Endodermal cell (in vitro differentiated cells): ENCODE measurements at regions not wholly inside any gene's neighbourhood (a gene's known extent, or its start where the extent isn't known, plus 50 kb on each side); places are given as distances from the start of the nearest gene placed in this dataset.

Experiments used
- DNase-seq: peaks from one replicate; pipeline ENCODE4 v3.0.0-alpha.2; 2017
- H3K27ac ChIP-seq: 2 replicates; pipeline ENCODE4 v1.5.1; 2013; ENCODE audit warnings: mild to moderate bottlenecking, low read depth, low read length, moderate library complexity
- H3K27me3 ChIP-seq: 2 replicates; pipeline ENCODE4 v1.6.1; 2013; ENCODE audit warnings: mild to moderate bottlenecking, low read length, moderate library complexity; ENCODE audit not compliant: insufficient read depth, control insufficient read depth, poor library complexity, severe bottlenecking
- H3K36me3 ChIP-seq: 2 replicates; pipeline ENCODE4 v1.7.0; 2013; ENCODE audit warnings: mild to moderate bottlenecking, low read length, moderate library complexity; ENCODE audit not compliant: control insufficient read depth, insufficient read depth
- H3K4me1 ChIP-seq: one replicate; pipeline ENCODE4 v1.7.0; 2013; ENCODE audit warnings: low read length; ENCODE audit not compliant: control insufficient read depth, insufficient read depth
- H3K4me3 ChIP-seq: 2 replicates; pipeline ENCODE4 v1.5.1; 2013; ENCODE audit warnings: mild to moderate bottlenecking, low read length, moderate library complexity
- H3K9ac ChIP-seq: 2 replicates; pipeline ENCODE4 v1.6.1; 2013; ENCODE audit warnings: mild to moderate bottlenecking, low read length, moderate library complexity; ENCODE audit not compliant: poor library complexity, severe bottlenecking; ENCODE audit errors: extremely low read depth
- H3K9me3 ChIP-seq: 2 replicates; pipeline ENCODE4 v1.6.1; 2013; ENCODE audit warnings: mild to moderate bottlenecking, low read length, moderate library complexity; ENCODE audit not compliant: control insufficient read depth
- H3K27ac Mint-ChIP-seq: 2 replicates; pipeline ENCODE4 v1.8.0; 2020; ENCODE audit warnings: mixed read lengths
- H3K27me3 Mint-ChIP-seq: 2 replicates; pipeline ENCODE4 v1.8.0; 2021; ENCODE audit warnings: mild to moderate bottlenecking, mixed read lengths; ENCODE audit not compliant: insufficient read depth
- H3K36me3 Mint-ChIP-seq: 2 replicates; pipeline ENCODE4 v1.8.0; 2020; ENCODE audit warnings: low read depth, mixed read lengths
- H3K4me1 Mint-ChIP-seq: 2 replicates; pipeline ENCODE4 v1.8.0; 2020; ENCODE audit warnings: mixed read lengths
- H3K4me3 Mint-ChIP-seq: 2 replicates; pipeline ENCODE4 v1.8.0; 2020; ENCODE audit warnings: mild to moderate bottlenecking, moderate library complexity, mixed read lengths
- H3K9me3 Mint-ChIP-seq: 2 replicates; pipeline ENCODE4 v1.8.0; 2020; ENCODE audit warnings: mild to moderate bottlenecking, mixed read lengths
- CTCF ChIP-seq: fragments of 200-600 bp; sonication (generic); conservative IDR thresholded peaks from 2 replicates; pipeline ENCODE4 v1.5.0; 2021; ENCODE audit warnings: antibody characterized with exemption, mild to moderate bottlenecking
- WGBS, 2 experiments: methylation state at CpG; one replicate each; pipeline versions ENCODE4 v1.1.5 to v1.1.7; 2013; ENCODE audit warnings: missing lambda C conversion rate in 2 of 2, mixed read lengths in 1 of 2; ENCODE audit not compliant: insufficient coverage in 1 of 2, insufficient read length in 1 of 2; 5-methylcytosine and 5-hydroxymethylcytosine counted together

- no peaks in the 10 kb centered on the region for H3K36me3 ChIP-seq
- no peaks in the 10 kb centered on the region for H3K27me3 ChIP-seq
- H3K36me3 Mint-ChIP-seq = no peaks in the 10 kb centered on the region
- H3K4me1 Mint-ChIP-seq = no peaks in the 10 kb centered on the region
- H3K4me1 ChIP-seq = no peaks in the 10 kb centered on the region
- H3K4me3 ChIP-seq = no peak overlapping the region
- H3K27me3 Mint-ChIP-seq = no peaks in the 10 kb centered on the region
- H3K27ac Mint-ChIP-seq = no peak overlapping the region
- DNase-seq = no peak
- WGBS, 2 experiments = 95% methylated on average over 1 of the region's 1 CpG; no CpG with 5 or more reads in 1 of the 2 experiments
- H3K9me3 Mint-ChIP-seq = peaks cover 1% of the 10 kb centered on the region
- peaks cover 3% of the 10 kb centered on the region for H3K9me3 ChIP-seq
- H3K27ac ChIP-seq = no peak overlapping the region
- no peak overlapping the region for H3K9ac ChIP-seq
- no peak for TF ChIP-seq CTCF
- H3K4me3 Mint-ChIP-seq = no peak overlapping the region
These were observed 404.9 kb downstream of the AEBP2 start for GRCh38 chr12:19844224-19844623.

- no peaks in the 10 kb centered on the region for H3K36me3 ChIP-seq
- H3K27me3 Mint-ChIP-seq = no peaks in the 10 kb centered on the region
- no peaks in the 10 kb centered on the region for H3K27me3 ChIP-seq
- DNase-seq = no peak
- H3K4me3 Mint-ChIP-seq = no peak overlapping the region
- no peak for TF ChIP-seq CTCF
- WGBS, 2 experiments = 0 to 52% methylated on average over 1 to 3 of the region's 3 CpGs
- no peaks in the 10 kb centered on the region for H3K4me1 Mint-ChIP-seq
- peaks cover 7% of the 10 kb centered on the region for H3K9me3 ChIP-seq
- H3K36me3 Mint-ChIP-seq = no peaks in the 10 kb centered on the region
- H3K9me3 Mint-ChIP-seq = peaks cover 5% of the 10 kb centered on the region
- no peak overlapping the region for H3K4me3 ChIP-seq
- no peak overlapping the region for H3K27ac Mint-ChIP-seq
- H3K4me1 ChIP-seq = no peaks in the 10 kb centered on the region
- no peak overlapping the region for H3K27ac ChIP-seq
- H3K9ac ChIP-seq = no peak overlapping the region
These were observed 407.3 kb downstream of the AEBP2 start for GRCh38 chr12:19846574-19846973.

GRCh38 chr12:19847294-19848059 is 408.2 kb downstream of the AEBP2 start:
- WGBS, 2 experiments = 88 to 95% methylated on average over 6 to 11 of the region's 11 CpGs
- Histone ChIP-seq H3K27me3 (no peaks in the 10 kb centered on the region), H3K4me3 (no peak overlapping the region), H3K9ac (no peak overlapping the region), H3K4me1 (no peaks in the 10 kb centered on the region), H3K27ac (no peak overlapping the region), H3K36me3 (no peaks in the 10 kb centered on the region), H3K9me3 (peaks cover 7% of the 10 kb centered on the region)
- Mint-ChIP-seq H3K27ac (no peak overlapping the region), H3K4me1 (no peaks in the 10 kb centered on the region), H3K9me3 (peaks cover 5% of the 10 kb centered on the region), H3K4me3 (no peak overlapping the region), H3K27me3 (no peaks in the 10 kb centered on the region), H3K36me3 (no peaks in the 10 kb centered on the region)
- no peak for DNase-seq
- TF ChIP-seq CTCF = no peak
